ENCODE measurements at regions not wholly inside any gene's neighbourhood (a gene's known extent, or its start where the extent isn't known, plus 50 kb on each side); places are given as distances from the start of the nearest gene placed in this dataset.

GRCh38 chr12:92529944-92530343 is 172.8 kb upstream of the PLEKHG7 start:
- DNase-seq, result no peak

- DNase-seq, result no peak
Observed at GRCh38 chr12:92528586-92528985, 174.2 kb upstream of the PLEKHG7 start.

- DNase-seq, result no peak
Observed at GRCh38 chr12:92528097-92528496, 174.7 kb upstream of the PLEKHG7 start.

GRCh38 chr12:92524489-92524888 is 178.3 kb upstream of the PLEKHG7 start:
- no peak for DNase-seq

GRCh38 chr12:92520511-92520910 is 182.3 kb upstream of the PLEKHG7 start:
- no peak for DNase-seq

GRCh38 chr12:92519284-92519683 is 183.5 kb upstream of the PLEKHG7 start:
- DNase-seq, result no peak

- DNase-seq, result no peak
Observed at GRCh38 chr12:92518071-92518470, 184.7 kb upstream of the PLEKHG7 start.

GRCh38 chr12:92516277-92516600 is 186.6 kb upstream of the PLEKHG7 start:
- no peak for DNase-seq

- no peak for DNase-seq
Observed at GRCh38 chr12:92513231-92513730, 189.5 kb upstream of the PLEKHG7 start.

- DNase-seq, result no peak
Observed at GRCh38 chr12:92511786-92512185, 191.0 kb upstream of the PLEKHG7 start.

- DNase-seq, result no peak
Observed at GRCh38 chr12:92509156-92509738, 193.5 kb upstream of the PLEKHG7 start.

- no peak for DNase-seq
Observed at GRCh38 chr12:92506891-92507290, 195.9 kb upstream of the PLEKHG7 start.

- no peak for DNase-seq
Observed at GRCh38 chr12:92506460-92506859, 196.3 kb upstream of the PLEKHG7 start.

GRCh38 chr12:92505254-92506231 is 197.2 kb upstream of the PLEKHG7 start:
- no peak for DNase-seq

- no peak for DNase-seq
Observed at GRCh38 chr12:92504594-92504981, 198.2 kb upstream of the PLEKHG7 start.

- no peak for DNase-seq
Observed at GRCh38 chr12:92503971-92504593, 198.7 kb upstream of the PLEKHG7 start.

GRCh38 chr12:92503029-92503931 is 199.5 kb upstream of the PLEKHG7 start:
- no peak for DNase-seq

- DNase-seq, result no peak
Observed at GRCh38 chr12:92502417-92503028, 200.3 kb upstream of the PLEKHG7 start.

GRCh38 chr12:92496790-92497189 is 206.0 kb upstream of the PLEKHG7 start:
- DNase-seq, result no peak

GRCh38 chr12:92495108-92495507 is 207.7 kb upstream of the PLEKHG7 start:
- no peak for DNase-seq

- no peak for DNase-seq
Observed at GRCh38 chr12:92493816-92494215, 209.0 kb upstream of the PLEKHG7 start.

GRCh38 chr12:92492995-92493394 is 209.8 kb upstream of the PLEKHG7 start:
- DNase-seq, result no peak
